Neuronal stem cell (in vitro differentiated cells): ENCODE measurements at regions not wholly inside any gene's neighbourhood (a gene's known extent, or its start where the extent isn't known, plus 50 kb on each side); places are given as distances from the start of the nearest gene placed in this dataset.
A peak's percentile ranks its signal among the peaks of the same experiment; 100 is the strongest.

Source experiments
- DNase-seq: peaks from one replicate; pipeline ENCODE4 v3.0.0-alpha.2; 2013; ENCODE audit warnings: low spot score
- H2AFZ ChIP-seq: one replicate; pipeline ENCODE4 v1.6.1; 2013; ENCODE audit warnings: mild to moderate bottlenecking, low read length, inconsistent platforms
- H2AK5ac ChIP-seq: 2 replicates; pipeline ENCODE4 v1.6.1; 2013; ENCODE audit warnings: low read depth, mild to moderate bottlenecking, inconsistent platforms, low read length, moderate library complexity, mixed read lengths
- H2BK120ac ChIP-seq: 2 replicates; pipeline ENCODE4 v1.6.1; 2013; ENCODE audit warnings: low read depth, mild to moderate bottlenecking, inconsistent platforms, low read length, moderate library complexity, mixed read lengths
- H2BK12ac ChIP-seq: one replicate; pipeline ENCODE4 v1.6.1; 2013; ENCODE audit warnings: low read length, inconsistent platforms
- H2BK15ac ChIP-seq: 2 replicates; pipeline ENCODE4 v1.6.1; 2013; ENCODE audit warnings: mild to moderate bottlenecking, low read length, inconsistent platforms, mixed read lengths
- H2BK5ac ChIP-seq: one replicate; pipeline ENCODE4 v1.6.1; 2013; ENCODE audit warnings: inconsistent platforms, mild to moderate bottlenecking, low read length, moderate library complexity
- H3K14ac ChIP-seq: one replicate; pipeline ENCODE4 v1.6.1; 2013; ENCODE audit warnings: low read length, inconsistent platforms
- H3K18ac ChIP-seq: 2 replicates; pipeline ENCODE4 v1.6.1; 2013; ENCODE audit warnings: low read length, inconsistent platforms
- H3K23ac ChIP-seq: 2 replicates; pipeline ENCODE4 v1.6.1; 2013; ENCODE audit warnings: low read depth, mild to moderate bottlenecking, mixed read lengths, low read length, inconsistent platforms; ENCODE audit not compliant: poor library complexity
- H3K27ac ChIP-seq: replicated peaks from 3 replicates; pipeline ENCODE4 v1.5.1; 2013; ENCODE audit warnings: low read length, inconsistent platforms
- H3K27me3 ChIP-seq, 3 experiments: 2 replicates each; pipeline ENCODE4 v1.6.1; 2013; ENCODE audit warnings: low read length in 3 of 3, mild to moderate bottlenecking in 2 of 3, inconsistent platforms in 1 of 3, low read depth in 1 of 3, mixed read lengths in 1 of 3, moderate library complexity in 1 of 3; ENCODE audit not compliant: control insufficient read depth in 3 of 3, insufficient read depth in 3 of 3
- H3K36me3 ChIP-seq, 2 donors: replicated peaks in 1 of 2; 2 replicates each; pipeline ENCODE4 v1.6.1; 2013; ENCODE audit warnings: low read length in 2 of 2; ENCODE audit not compliant: control insufficient read depth in 2 of 2, insufficient read depth in 2 of 2
- H3K4ac ChIP-seq: 2 replicates; pipeline ENCODE4 v1.6.1; 2013; ENCODE audit warnings: inconsistent platforms, mild to moderate bottlenecking, low read length, moderate library complexity
- H3K4me1 ChIP-seq, 2 donors: 1 replicate in 1 of 2; 2 replicates in 1 of 2; pipeline ENCODE4 v1.6.1; 2013; ENCODE audit warnings: low read length in 2 of 2, low read depth in 1 of 2; ENCODE audit not compliant: control insufficient read depth in 2 of 2, insufficient read depth in 1 of 2
- H3K4me2 ChIP-seq: one replicate; pipeline ENCODE4 v1.6.1; 2013; ENCODE audit warnings: mild to moderate bottlenecking, low read length, inconsistent platforms; ENCODE audit not compliant: insufficient read depth, poor library complexity, severe bottlenecking
- H3K4me3 ChIP-seq, 2 donors: 2 replicates each; pipeline ENCODE4 v1.5.1; 2013; ENCODE audit warnings: low read length in 2 of 2, mild to moderate bottlenecking in 2 of 2, inconsistent platforms in 1 of 2, moderate library complexity in 1 of 2
- H3K79me1 ChIP-seq: one replicate; pipeline ENCODE4 v1.6.1; 2013; ENCODE audit warnings: low read depth, mild to moderate bottlenecking, inconsistent platforms, low read length, moderate library complexity
- H3K9ac ChIP-seq: one replicate; pipeline ENCODE4 v1.6.1; 2013; ENCODE audit warnings: mild to moderate bottlenecking, low read depth, low read length, inconsistent platforms; ENCODE audit not compliant: poor library complexity
- H3K9me3 ChIP-seq, 2 donors: replicated peaks in 1 of 2; 2 replicates each; pipeline versions ENCODE3 to v1.6.1; 2013; ENCODE audit warnings: low read length in 2 of 2, mild to moderate bottlenecking in 2 of 2, inconsistent platforms in 1 of 2, low read depth in 1 of 2, mixed read lengths in 1 of 2, moderate library complexity in 1 of 2; ENCODE audit not compliant: control insufficient read depth in 2 of 2, insufficient read depth in 1 of 2
- H4K8ac ChIP-seq: one replicate; pipeline ENCODE4 v1.6.1; 2013; ENCODE audit warnings: low read depth, mild to moderate bottlenecking, inconsistent platforms, low read length, moderate library complexity
- H4K91ac ChIP-seq: one replicate; pipeline ENCODE4 v1.6.1; 2013; ENCODE audit warnings: low read length, low read depth, mild to moderate bottlenecking, inconsistent platforms; ENCODE audit not compliant: poor library complexity
- WGBS, 2 donors: extraction: QIAGEN DNeasy Blood & Tissue Kit; methylation state at CpG; one replicate each; pipeline ENCODE4 v1.1.7; 2013; ENCODE audit warnings: missing lambda C conversion rate in 2 of 2, mixed read lengths in 1 of 2; ENCODE audit not compliant: insufficient read length in 2 of 2, insufficient replicate concordance in 1 of 2; ENCODE audit errors: extremely low coverage in 2 of 2; 5-methylcytosine and 5-hydroxymethylcytosine counted together

GRCh38 chr9:73528926-73529325 lies 377.3 kb downstream of the ANXA1 start:
- no peak overlapping the region for H2BK15ac ChIP-seq
- H3K27ac ChIP-seq = no peak overlapping the region
- no peak for DNase-seq
- H3K18ac ChIP-seq = no peak overlapping the region
- no peak overlapping the region for H3K4me3 ChIP-seq
- H3K14ac ChIP-seq = no peak overlapping the region
- no peak overlapping the region for H3K4ac ChIP-seq
- H3K23ac ChIP-seq = no peak overlapping the region
- H2AK5ac ChIP-seq = no peak overlapping the region
- H2BK120ac ChIP-seq = no peak overlapping the region
- H2BK12ac ChIP-seq = no peak overlapping the region
- H3K4me1 ChIP-seq = peaks cover 2% of the 10 kb centered on the region in 2 donors
- no peak overlapping the region for H4K91ac ChIP-seq
- no peak overlapping the region for H3K4me2 ChIP-seq
- no peaks in the 10 kb centered on the region for H3K79me1 ChIP-seq
- no peak overlapping the region for H3K9ac ChIP-seq
- no peaks in the 10 kb centered on the region for H3K27me3 ChIP-seq
- H3K36me3 ChIP-seq = no peaks in the 10 kb centered on the region
- H2AFZ ChIP-seq = no peak overlapping the region
- H4K8ac ChIP-seq = no peak overlapping the region
- no CpG with 5 or more reads among the region's 4 CpGs for WGBS, 2 donors
- H2BK5ac ChIP-seq = no peak overlapping the region
- no peaks in the 10 kb centered on the region for H3K9me3 ChIP-seq

DNA sequence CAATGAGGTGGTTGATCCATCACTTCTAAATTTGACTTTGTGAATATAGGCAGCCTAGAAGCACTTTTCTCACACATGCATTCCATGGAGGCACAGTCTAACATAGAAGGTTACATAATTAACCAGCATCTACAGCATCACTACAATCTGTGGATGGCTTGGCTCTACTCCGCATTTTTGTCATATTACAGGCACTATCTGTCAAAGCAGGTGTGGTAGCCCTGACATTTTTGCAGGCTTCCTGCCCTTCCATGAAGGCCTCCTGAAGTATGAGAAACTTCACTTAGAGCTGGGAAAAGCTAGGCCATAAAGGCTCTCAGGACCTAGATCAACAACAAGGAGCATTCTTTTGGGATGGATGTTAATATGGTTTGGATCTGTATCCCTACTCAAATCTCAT lies 378.0 kb downstream of the ANXA1 start:
- no peaks in the 10 kb centered on the region for H3K27me3 ChIP-seq
- no peak overlapping the region for H3K4ac ChIP-seq
- H2BK5ac ChIP-seq = no peak overlapping the region
- no peak overlapping the region for H2BK15ac ChIP-seq
- no peak overlapping the region for H3K4me2 ChIP-seq
- no peak overlapping the region for H2AFZ ChIP-seq
- no peak overlapping the region for H4K8ac ChIP-seq
- H3K18ac ChIP-seq = no peak overlapping the region
- peaks cover 2% of the 10 kb centered on the region in 2 donors for H3K4me1 ChIP-seq
- H4K91ac ChIP-seq = no peak overlapping the region
- no peaks in the 10 kb centered on the region for H3K9me3 ChIP-seq
- H2BK120ac ChIP-seq = no peak overlapping the region
- H3K27ac ChIP-seq = no peak overlapping the region
- no peak overlapping the region for H3K23ac ChIP-seq
- H2BK12ac ChIP-seq = no peak overlapping the region
- no peak overlapping the region for H2AK5ac ChIP-seq
- H3K9ac ChIP-seq = no peak overlapping the region
- no peak overlapping the region for H3K14ac ChIP-seq
- H3K79me1 ChIP-seq = no peaks in the 10 kb centered on the region
- H3K4me3 ChIP-seq = no peak overlapping the region
- no peaks in the 10 kb centered on the region for H3K36me3 ChIP-seq
- no CpG with 5 or more reads among the region's 1 CpG for WGBS, 2 donors
- no peak for DNase-seq

- no peak for DNase-seq
Measured at GRCh38 chr9:73531051-73531532, 379.4 kb downstream of the ANXA1 start.

GRCh38 chr9:73531658-73532057 lies 380.0 kb downstream of the ANXA1 start:
- H4K91ac ChIP-seq = no peak overlapping the region
- H3K9me3 ChIP-seq = no peaks in the 10 kb centered on the region
- no peak overlapping the region for H3K18ac ChIP-seq
- no peak overlapping the region for H2BK12ac ChIP-seq
- no peak overlapping the region for H3K27ac ChIP-seq
- H3K27me3 ChIP-seq = no peaks in the 10 kb centered on the region
- H2BK5ac ChIP-seq = no peak overlapping the region
- no peak overlapping the region for H2AK5ac ChIP-seq
- H3K79me1 ChIP-seq = no peaks in the 10 kb centered on the region
- no peak overlapping the region for H2BK120ac ChIP-seq
- DNase-seq = no peak
- no peak overlapping the region for H3K4me2 ChIP-seq
- no peak overlapping the region for H3K14ac ChIP-seq
- H3K4me3 ChIP-seq = no peak overlapping the region
- H3K9ac ChIP-seq = no peak overlapping the region
- H4K8ac ChIP-seq = no peak overlapping the region
- WGBS, 2 donors = no CpG with 5 or more reads among the region's 4 CpGs
- no peak overlapping the region for H3K4ac ChIP-seq
- no peaks in the 10 kb centered on the region for H3K36me3 ChIP-seq
- no peak overlapping the region for H3K23ac ChIP-seq
- H2AFZ ChIP-seq = peak overlapping the region; percentile 69
- no peak overlapping the region for H2BK15ac ChIP-seq
- peaks cover 2% of the 10 kb centered on the region in 2 donors for H3K4me1 ChIP-seq

More at GRCh38 chr9:73531051-73531532, 379.4 kb downstream of the ANXA1 start:
- no peak overlapping the region for H2BK120ac ChIP-seq
- H3K14ac ChIP-seq = no peak overlapping the region
- H3K27me3 ChIP-seq = no peaks in the 10 kb centered on the region
- no peak overlapping the region for H4K8ac ChIP-seq
- H3K36me3 ChIP-seq = no peaks in the 10 kb centered on the region
- no peaks in the 10 kb centered on the region for H3K9me3 ChIP-seq
- peaks cover 2% of the 10 kb centered on the region in 2 donors for H3K4me1 ChIP-seq
- H3K79me1 ChIP-seq = no peaks in the 10 kb centered on the region
- H3K23ac ChIP-seq = no peak overlapping the region
- H2BK5ac ChIP-seq = no peak overlapping the region
- H2AK5ac ChIP-seq = no peak overlapping the region
- peak overlapping the region; percentile 71 for H2AFZ ChIP-seq
- H3K4me3 ChIP-seq = no peak overlapping the region
- H3K4ac ChIP-seq = no peak overlapping the region
- H4K91ac ChIP-seq = no peak overlapping the region
- H3K9ac ChIP-seq = no peak overlapping the region
- no peak overlapping the region for H2BK12ac ChIP-seq
- no peak overlapping the region for H2BK15ac ChIP-seq
- H3K4me2 ChIP-seq = no peak overlapping the region
- no CpG with 5 or more reads among the region's 5 CpGs for WGBS, 2 donors
- H3K27ac ChIP-seq = no peak overlapping the region
- H3K18ac ChIP-seq = no peak overlapping the region
